Tibial nerve (tissue), 4 donors: ENCODE measurements at regions not wholly inside any gene's neighbourhood (a gene's known extent, or its start where the extent isn't known, plus 50 kb on each side); places are given as distances from the start of the nearest gene placed in this dataset.

Experiments used
- DNase-seq, 2 donors: peaks; one replicate each; pipeline ENCODE4 v3.0.0-alpha.2; 2019; ENCODE audit warnings: low spot score in 2 of 2
- H3K27ac ChIP-seq, 4 donors: fragments of 200-600 bp; sonication (generic) in 3 of 4; one replicate each; pipeline ENCODE4 v1.5.1; 2017 to 2019; ENCODE audit warnings: mild to moderate bottlenecking in 1 of 4
- H3K27me3 ChIP-seq, 2 donors: fragments of 200-600 bp; sonication (generic) in 1 of 2; one replicate each; pipeline versions ENCODE4 v1.5.1 to v1.6.0; 2017 to 2019
- H3K36me3 ChIP-seq, 3 donors: fragments of 200-600 bp; sonication (generic); one replicate each; pipeline ENCODE4 v1.5.1; 2018 to 2019
- H3K4me1 ChIP-seq, 4 donors: fragments of 200-600 bp; sonication (generic) in 3 of 4; one replicate each; pipeline ENCODE4 v1.5.1; 2017 to 2019
- H3K4me3 ChIP-seq, 4 donors: fragments of 200-600 bp; sonication (generic) in 3 of 4; one replicate each; pipeline ENCODE4 v1.5.1; 2017 to 2019; ENCODE audit warnings: mild to moderate bottlenecking in 1 of 4, moderate library complexity in 1 of 4
- H3K9me3 ChIP-seq, 4 donors: fragments of 200-600 bp; sonication (generic) in 3 of 4; one replicate each; pipeline ENCODE4 v1.5.1; 2017 to 2019
- EP300 ChIP-seq, 2 donors: sonication (generic); formaldehyde crosslinking; IDR thresholded peaks; one replicate each; pipeline ENCODE4 v1.6.1; 2017; ENCODE audit warnings: antibody characterized with exemption in 2 of 2, mild to moderate bottlenecking in 1 of 2
- POLR2A ChIP-seq, 2 donors: fragments of 450-650 bp; IDR thresholded peaks; one replicate each; pipeline ENCODE4 v1.6.1; 2017; ENCODE audit warnings: antibody characterized with exemption in 2 of 2, mild to moderate bottlenecking in 2 of 2, moderate library complexity in 2 of 2
- WGBS, 2 donors: methylation state at CpG; one replicate each; pipeline ENCODE4 v1.1.5; 2018; 5-methylcytosine and 5-hydroxymethylcytosine counted together
- TF ChIP-seq, protein P1 (sequence below), 5 experiments: fragments of 200-600 bp in 3 of 5; fragments of 450-650 bp in 2 of 5; sonication (generic) in 3 of 5; IDR thresholded peaks; one replicate each; pipeline ENCODE4 v1.5.1; 2016 to 2019; ENCODE audit warnings: antibody characterized with exemption in 5 of 5, mild to moderate bottlenecking in 3 of 5, moderate library complexity in 2 of 5

DNA sequence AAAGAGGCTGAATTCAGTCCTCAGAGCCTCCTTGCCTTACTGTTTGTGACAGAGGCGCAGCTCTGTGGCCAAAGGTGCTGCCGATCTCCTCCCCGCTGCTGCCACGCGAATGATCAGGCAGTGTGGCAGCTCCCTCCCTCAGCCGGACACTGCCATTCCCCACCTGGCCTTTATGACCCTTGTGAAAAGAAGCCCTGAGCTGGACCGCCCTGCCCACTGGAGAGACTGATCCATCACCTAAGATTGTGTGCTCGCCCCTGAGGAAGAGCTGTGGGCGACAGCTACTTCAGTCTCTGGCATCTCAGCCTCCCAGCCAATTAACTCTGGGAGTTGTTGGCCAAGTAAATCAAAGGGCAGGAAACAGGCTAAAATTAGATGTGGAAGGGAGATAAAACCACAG, 90.9 kb downstream of the CARTPT start:
- H3K36me3 ChIP-seq, result no peaks in the 10 kb centered on the region
- TF ChIP-seq, protein P1, sequence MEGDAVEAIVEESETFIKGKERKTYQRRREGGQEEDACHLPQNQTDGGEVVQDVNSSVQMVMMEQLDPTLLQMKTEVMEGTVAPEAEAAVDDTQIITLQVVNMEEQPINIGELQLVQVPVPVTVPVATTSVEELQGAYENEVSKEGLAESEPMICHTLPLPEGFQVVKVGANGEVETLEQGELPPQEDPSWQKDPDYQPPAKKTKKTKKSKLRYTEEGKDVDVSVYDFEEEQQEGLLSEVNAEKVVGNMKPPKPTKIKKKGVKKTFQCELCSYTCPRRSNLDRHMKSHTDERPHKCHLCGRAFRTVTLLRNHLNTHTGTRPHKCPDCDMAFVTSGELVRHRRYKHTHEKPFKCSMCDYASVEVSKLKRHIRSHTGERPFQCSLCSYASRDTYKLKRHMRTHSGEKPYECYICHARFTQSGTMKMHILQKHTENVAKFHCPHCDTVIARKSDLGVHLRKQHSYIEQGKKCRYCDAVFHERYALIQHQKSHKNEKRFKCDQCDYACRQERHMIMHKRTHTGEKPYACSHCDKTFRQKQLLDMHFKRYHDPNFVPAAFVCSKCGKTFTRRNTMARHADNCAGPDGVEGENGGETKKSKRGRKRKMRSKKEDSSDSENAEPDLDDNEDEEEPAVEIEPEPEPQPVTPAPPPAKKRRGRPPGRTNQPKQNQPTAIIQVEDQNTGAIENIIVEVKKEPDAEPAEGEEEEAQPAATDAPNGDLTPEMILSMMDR (IDR thresholded peaks at IDR 0.05), result no peak
- TF ChIP-seq EP300 (IDR thresholded peaks at IDR 0.05) (no peak), POLR2A (IDR thresholded peaks at IDR 0.05) (no peak)
- no peak overlapping the region for H3K27ac ChIP-seq
- H3K9me3 ChIP-seq, result no peaks in the 10 kb centered on the region
- H3K4me1 ChIP-seq, result peaks cover 0 to 2% (median 0%) of the 10 kb centered on the region in 4 donors
- no peak for DNase-seq
- no peak overlapping the region for H3K4me3 ChIP-seq
- WGBS, 2 donors, result 52 to 55% methylated on average over 9 of the region's 9 CpGs
- H3K27me3 ChIP-seq, result no peaks in the 10 kb centered on the region

DNA sequence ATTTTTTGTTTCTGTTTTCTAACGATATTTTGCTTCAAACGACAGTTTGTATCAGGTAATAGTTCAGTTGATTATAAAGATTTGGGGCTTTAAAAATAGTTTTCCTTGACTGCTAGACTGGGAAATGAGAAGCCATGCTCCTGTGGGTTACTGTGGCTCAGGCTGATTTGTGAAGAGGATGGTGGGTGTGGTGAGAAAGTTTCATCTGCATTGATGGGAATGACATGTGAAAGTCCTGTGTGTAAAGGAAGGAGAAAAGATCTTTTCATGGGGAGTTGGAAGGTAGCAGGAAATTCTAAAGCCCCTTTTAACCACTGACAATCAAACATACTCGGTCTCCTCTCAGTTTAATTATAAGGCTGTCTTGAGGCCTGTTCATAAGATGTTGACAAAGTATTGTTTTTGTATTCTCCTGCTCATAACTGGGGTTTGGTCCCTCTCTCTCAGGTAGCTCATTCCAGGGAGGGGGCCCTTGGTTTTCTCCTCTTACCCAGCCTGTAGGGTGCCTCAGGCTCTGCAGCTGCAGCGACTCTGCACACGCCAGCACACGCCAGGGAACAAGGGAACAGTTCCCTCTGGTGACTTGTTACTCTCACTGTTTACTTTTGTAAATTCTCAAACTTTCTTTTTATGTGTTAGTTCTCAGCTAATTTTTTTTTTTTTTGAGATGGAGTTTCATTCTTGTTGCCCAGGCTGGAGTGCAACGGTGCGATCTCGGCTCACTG, 91.6 kb downstream of the CARTPT start:
- DNase-seq, result no peak
- Histone ChIP-seq H3K4me1 (peaks cover 0 to 2% (median 0%) of the 10 kb centered on the region in 4 donors), H3K9me3 (no peaks in the 10 kb centered on the region), H3K4me3 (no peak overlapping the region), H3K36me3 (no peaks in the 10 kb centered on the region), H3K27ac (no peak overlapping the region), H3K27me3 (no peaks in the 10 kb centered on the region)
- no peak for TF ChIP-seq POLR2A (IDR thresholded peaks at IDR 0.05)
- TF ChIP-seq, protein P1 (IDR thresholded peaks at IDR 0.05), result no peak
- TF ChIP-seq EP300 (IDR thresholded peaks at IDR 0.05), result no peak
- 66 to 70% methylated on average over 9 of the region's 9 CpGs for WGBS, 2 donors

DNA sequence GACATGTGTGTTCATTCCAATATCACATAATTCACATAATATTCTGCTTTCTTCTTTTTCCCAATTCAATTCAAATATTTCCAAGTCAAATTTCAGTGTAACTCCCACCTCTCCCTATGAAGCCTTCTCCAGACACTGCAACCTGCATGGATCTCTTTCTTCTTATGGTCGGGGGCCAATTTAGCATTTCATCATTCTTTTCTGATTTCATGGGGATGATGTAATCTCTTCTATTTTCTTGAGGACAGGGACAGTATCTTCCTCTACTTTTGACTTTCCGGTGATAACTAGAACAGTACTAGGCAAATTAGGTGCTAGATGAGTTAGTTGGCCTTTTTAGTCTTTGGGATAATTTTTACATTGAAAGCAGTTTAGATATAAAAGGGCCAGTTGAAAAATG, 92.7 kb downstream of the CARTPT start:
- Histone ChIP-seq H3K4me3 (no peak overlapping the region), H3K27me3 (no peaks in the 10 kb centered on the region), H3K36me3 (no peaks in the 10 kb centered on the region), H3K9me3 (no peaks in the 10 kb centered on the region), H3K4me1 (peaks cover 0 to 2% (median 0%) of the 10 kb centered on the region in 4 donors), H3K27ac (no peak overlapping the region)
- no peak for DNase-seq
- TF ChIP-seq POLR2A (IDR thresholded peaks at IDR 0.05), result no peak
- TF ChIP-seq EP300 (IDR thresholded peaks at IDR 0.05), result no peak
- TF ChIP-seq, protein P1 (IDR thresholded peaks at IDR 0.05), result no peak
- WGBS, 2 donors, result 90 to 96% methylated on average over 2 of the region's 2 CpGs

DNA sequence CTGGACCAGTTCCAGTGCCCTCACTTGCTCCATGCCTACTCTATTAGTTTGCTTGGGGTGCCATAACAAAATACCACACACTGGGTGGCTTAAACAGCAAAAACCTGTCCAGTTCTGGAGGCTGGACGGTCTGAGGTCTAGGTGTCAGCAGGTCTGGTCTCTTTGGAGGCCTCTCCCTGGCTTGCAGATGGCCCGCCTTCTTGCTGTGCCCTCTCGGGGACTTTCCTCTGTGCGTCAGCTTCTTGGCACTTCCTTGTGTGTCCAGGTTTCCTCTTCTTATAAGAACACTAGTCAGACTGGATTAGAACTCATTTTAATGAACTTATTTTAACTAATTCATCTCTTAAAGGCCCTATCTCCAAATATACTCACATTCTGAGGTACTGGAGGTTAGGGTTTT, 97.2 kb downstream of the CARTPT start:
- H3K27me3 ChIP-seq, result no peaks in the 10 kb centered on the region
- 56 to 63% methylated on average over 4 of the region's 4 CpGs for WGBS, 2 donors
- H3K36me3 ChIP-seq, result no peaks in the 10 kb centered on the region
- H3K27ac ChIP-seq, result no peak overlapping the region
- no peak overlapping the region for H3K4me3 ChIP-seq
- no peaks in the 10 kb centered on the region for H3K4me1 ChIP-seq
- TF ChIP-seq EP300 (IDR thresholded peaks at IDR 0.05), result no peak
- TF ChIP-seq, protein P1 (IDR thresholded peaks at IDR 0.05), result no peak
- TF ChIP-seq POLR2A (IDR thresholded peaks at IDR 0.05), result no peak
- peaks cover 0 to 9% (median 2%) of the 10 kb centered on the region in 4 donors for H3K9me3 ChIP-seq
- no peak for DNase-seq

DNA sequence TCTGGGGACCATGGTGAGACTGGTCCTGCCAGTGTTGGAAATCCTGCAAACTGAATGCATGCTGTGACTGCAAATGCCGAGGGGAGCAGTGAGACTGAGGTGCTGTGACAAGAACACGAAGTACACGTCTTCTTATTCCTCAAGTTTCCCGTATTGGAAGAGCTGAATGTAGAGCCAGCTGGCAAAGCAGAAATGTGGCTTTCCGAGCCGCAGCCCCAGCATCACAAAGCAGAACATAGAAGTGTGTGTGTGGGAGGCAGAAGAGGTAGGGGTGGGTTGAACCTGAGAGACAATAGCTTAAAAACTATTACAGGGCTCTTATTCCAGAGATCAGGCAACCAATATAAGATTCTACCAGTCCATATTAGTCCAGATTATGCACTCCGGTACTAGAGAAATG, 98.8 kb downstream of the CARTPT start:
- Histone ChIP-seq H3K27me3 (no peaks in the 10 kb centered on the region), H3K4me3 (no peak overlapping the region), H3K9me3 (peaks cover 0 to 22% (median 5%) of the 10 kb centered on the region in 4 donors), H3K27ac (no peak overlapping the region), H3K4me1 (no peaks in the 10 kb centered on the region), H3K36me3 (no peaks in the 10 kb centered on the region)
- TF ChIP-seq EP300 (IDR thresholded peaks at IDR 0.05) (no peak), POLR2A (IDR thresholded peaks at IDR 0.05) (no peak)
- TF ChIP-seq, protein P1 (IDR thresholded peaks at IDR 0.05), result no peak
- WGBS, 2 donors, result 93 to 95% methylated on average over 7 of the region's 7 CpGs
- DNase-seq, result no peak
